ENCODE measurements at regions not wholly inside any gene's neighbourhood (a gene's known extent, or its start where the extent isn't known, plus 50 kb on each side); places are given as distances from the start of the nearest gene placed in this dataset.

- TF ChIP-seq CTCF (IDR thresholded peaks at IDR 0.05) (no peak), POLR2A (IDR thresholded peaks at IDR 0.05) (no peak)
Observed at GRCh38 chr1:82486468-82486867, 685.7 kb downstream of the ADGRL2 start.

Measured in Peyer's patch (tissue), 4 donors.